Mucosa of descending colon (tissue), 3 donors: ENCODE measurements at regions not wholly inside any gene's neighbourhood (a gene's known extent, or its start where the extent isn't known, plus 50 kb on each side); places are given as distances from the start of the nearest gene placed in this dataset.

Experiments
- ATAC-seq: fragments of 200-7000 bp; cut with Tn5 transposase; one replicate; pipeline ENCODE4 v1.9.1; 2020; ENCODE audit warnings: mild to moderate bottlenecking, moderate library complexity
- DNase-seq, 3 donors: peaks; one replicate each; pipeline ENCODE4 v3.0.0-alpha.2; 2020
- H3K36me3 ChIP-seq: fragments of 200-600 bp; one replicate; pipeline ENCODE4 v1.8.0; 2021; ENCODE audit warnings: low read depth, mild to moderate bottlenecking
- H3K4me1 ChIP-seq: fragments of 200-600 bp; one replicate; pipeline ENCODE4 v1.8.0; 2021; ENCODE audit warnings: low read depth, mild to moderate bottlenecking
- H3K4me3 ChIP-seq: fragments of 200-600 bp; one replicate; pipeline ENCODE4 v1.8.0; 2021; ENCODE audit warnings: mild to moderate bottlenecking
- H3K9me3 ChIP-seq: fragments of 200-600 bp; one replicate; pipeline ENCODE4 v1.8.0; 2021; ENCODE audit warnings: mild to moderate bottlenecking
- CTCF ChIP-seq: fragments of 200-600 bp; IDR thresholded peaks from one replicate; pipeline ENCODE4 v1.8.0; 2022; ENCODE audit warnings: antibody characterized with exemption, mild to moderate bottlenecking
- intact Hi-C, 2 donors: fragments of 100-400 bp; cut with DNase I in 1 of 2; cut with micrococcal nuclease in 1 of 2; formaldehyde crosslinking; loops; one replicate each; pipeline versions ENCODE4 v1.11.0 to v1.11.1; 2022; cut with DNase I, micrococcal nuclease
- donor health status: DM: no; HTN: no; CAD: no; lungs with moderate emphysema.
- donor health status: DM: no; HTN: no; CAD: no.
- donor health status: DM: no; HTN: yes; CAD: no.

- Histone ChIP-seq H3K4me1 (no peaks in the 10 kb centered on the region), H3K36me3 (no peaks in the 10 kb centered on the region), H3K9me3 (no peaks in the 10 kb centered on the region), H3K4me3 (no peak overlapping the region)
- DNase-seq (no peak), ATAC-seq (no peak)
- TF ChIP-seq CTCF: no peak
- intact Hi-C loops: no loop called here
Observed at GRCh38 chr10:90344226-90344625, 513.6 kb downstream of the HTR7 start.

- no peak overlapping the region for H3K4me3 ChIP-seq
- DNase-seq: no peak
- no peaks in the 10 kb centered on the region for H3K9me3 ChIP-seq
- H3K4me1 ChIP-seq: no peaks in the 10 kb centered on the region
- no peaks in the 10 kb centered on the region for H3K36me3 ChIP-seq
- no peak for ATAC-seq
- no peak for TF ChIP-seq CTCF
- intact Hi-C loops: no loop called here
Observed at GRCh38 chr10:90347239-90347638, 510.6 kb downstream of the HTR7 start.

DNA sequence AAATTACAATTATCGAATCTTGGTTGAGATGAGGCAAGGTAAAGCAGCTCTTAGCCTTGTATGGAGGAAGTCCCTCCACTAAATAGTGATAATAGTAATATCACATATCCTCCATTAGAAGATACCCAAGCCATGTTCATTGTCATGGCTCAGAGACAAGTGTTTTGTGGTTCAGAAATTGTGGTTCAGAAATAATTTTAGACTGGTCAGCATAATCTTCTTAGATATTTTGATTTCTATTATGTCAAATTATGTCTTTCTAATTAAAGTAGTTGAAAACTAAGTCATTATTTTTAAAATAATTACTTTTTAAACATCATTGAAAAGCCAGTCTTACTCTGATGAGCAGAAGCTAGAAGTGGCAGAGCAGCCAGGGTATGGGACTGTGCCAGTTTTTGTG is 507.7 kb downstream of the HTR7 start:
- no peak overlapping the region for H3K4me3 ChIP-seq
- intact Hi-C loops: no loop called here
- no peaks in the 10 kb centered on the region for H3K4me1 ChIP-seq
- H3K36me3 ChIP-seq: no peaks in the 10 kb centered on the region
- TF ChIP-seq CTCF: no peak
- ATAC-seq (no peak), DNase-seq (no peak)
- H3K9me3 ChIP-seq: no peaks in the 10 kb centered on the region

- TF ChIP-seq CTCF: no peak
- H3K36me3 ChIP-seq: no peaks in the 10 kb centered on the region
- ATAC-seq (no peak), DNase-seq (no peak)
- no peaks in the 10 kb centered on the region for H3K4me1 ChIP-seq
- H3K9me3 ChIP-seq: no peaks in the 10 kb centered on the region
- H3K4me3 ChIP-seq: no peak overlapping the region
- intact Hi-C loops: no loop called here
Observed at GRCh38 chr10:90352288-90352687, 505.6 kb downstream of the HTR7 start.

GRCh38 chr10:90354914-90355313 is 502.9 kb downstream of the HTR7 start:
- H3K4me3 ChIP-seq: no peak overlapping the region
- no peak for TF ChIP-seq CTCF
- no peaks in the 10 kb centered on the region for H3K4me1 ChIP-seq
- intact Hi-C loops: no loop called here
- no peaks in the 10 kb centered on the region for H3K36me3 ChIP-seq
- DNase-seq (no peak), ATAC-seq (no peak)
- H3K9me3 ChIP-seq: no peaks in the 10 kb centered on the region

DNA sequence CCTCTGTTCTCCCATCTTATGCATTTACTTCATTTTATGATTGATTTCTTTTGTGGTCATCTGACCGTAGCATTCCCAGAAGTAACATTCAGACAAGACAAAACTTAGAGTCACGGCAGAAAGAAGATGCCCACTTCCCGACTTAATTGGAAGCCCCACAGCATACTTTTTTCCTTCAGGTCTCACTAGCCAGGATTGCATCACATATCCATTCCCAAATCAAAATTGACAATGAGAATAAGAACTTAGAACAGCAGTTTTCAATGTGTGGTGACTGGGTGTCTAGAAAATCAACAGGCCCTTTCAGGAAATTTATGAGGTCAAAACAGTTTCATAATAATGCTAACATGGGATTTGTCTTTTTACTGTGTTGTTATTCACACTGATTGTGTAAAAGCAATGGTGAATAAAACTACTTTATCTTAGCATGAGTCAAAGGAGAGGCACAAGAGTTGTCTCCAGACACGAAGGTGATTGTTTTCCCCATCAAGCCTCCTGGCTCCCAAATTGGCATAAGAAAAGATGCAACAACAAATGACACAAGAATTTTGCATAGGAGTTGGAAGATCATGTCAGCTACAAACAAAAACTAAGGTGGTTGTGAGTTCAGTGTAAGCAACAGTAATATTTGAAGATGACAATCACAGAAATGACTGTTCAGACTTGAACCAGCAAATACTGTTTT is 493.9 kb downstream of the HTR7 start:
- intact Hi-C loops: no loop called here
- no peak for TF ChIP-seq CTCF
- no peak for DNase-seq
- H3K4me1 ChIP-seq: no peaks in the 10 kb centered on the region
- no peak for ATAC-seq
- H3K4me3 ChIP-seq: no peak overlapping the region
- no peaks in the 10 kb centered on the region for H3K36me3 ChIP-seq
- no peaks in the 10 kb centered on the region for H3K9me3 ChIP-seq
